K562 (cell line): ENCODE measurements at regions not wholly inside any gene's neighbourhood (a gene's known extent, or its start where the extent isn't known, plus 50 kb on each side); places are given as distances from the start of the nearest gene placed in this dataset.

Experiments
- ATAC-seq: fragments of 200-7000 bp; cut with Tn5 transposase; 3 replicates; pipeline ENCODE4 v1.9.1; 2020; ENCODE audit warnings: moderate library complexity
- BruUV-seq: library from RNA; stranded (reverse); fragments of 400-500 nt; replicated peaks from 2 replicates; lab custom pipeline; 2021; lab: Mats Ljungman, UMichigan
- CTCF ChIA-PET: fragments of 300-600 bp; formaldehyde crosslinking; extraction: SDS; loops from one replicate; lab custom pipeline; 2021; ENCODE audit warnings: low intra/inter-chr PET ratio; lab: Yijun Ruan, JAX
- POLR2A ChIA-PET: fragments of 300-600, 350-650 bp; sonication (Branson Sonifier 250); formaldehyde crosslinking; extraction: SDS; loops from one replicate; lab custom pipeline; 2021; ENCODE audit warnings: antibody characterized with exemption, inconsistent platforms; lab: Yijun Ruan, JAX
- DNase-seq, 4 experiments: peaks; one replicate each; pipeline versions ENCODE4 v3.0.0 to v3.0.0-alpha.2; 2011 to 2018; ENCODE audit warnings: low spot score in 3 of 4, mixed read lengths in 3 of 4; ENCODE audit errors: extremely low read depth in 1 of 4
- FAIRE-seq: peaks from 2 replicates; lab custom pipeline; 2011; peaks lifted over from hg19 to GRCh38; lab: Jason Lieb, UNC
- H2AFZ ChIP-seq: 2 replicates; pipeline ENCODE4 v1.6.0; 2011; ENCODE audit warnings: low read depth, low read length, control low read depth, inconsistent platforms
- H3K27ac ChIP-seq: fragments of 200-600 bp; 3 replicates; pipeline ENCODE4 v1.8.0; 2011; ENCODE audit warnings: low read depth, mild to moderate bottlenecking, control low read depth, inconsistent platforms, low read length, moderate library complexity, mixed read lengths; ENCODE audit errors: extremely low read depth
- H3K27me3 ChIP-seq, 2 experiments: fragments of 300-600 bp in 1 of 2; 2 replicates in 1 of 2; 3 replicates in 1 of 2; pipeline versions ENCODE4 v1.6.0 to v1.8.0; 2011; ENCODE audit warnings: inconsistent platforms in 2 of 2, low read length in 2 of 2, mild to moderate bottlenecking in 1 of 2, mixed read lengths in 1 of 2, moderate library complexity in 1 of 2; ENCODE audit not compliant: control insufficient read depth in 2 of 2, insufficient read depth in 2 of 2
- H3K36me3 ChIP-seq: fragments of 300-600 bp; 3 replicates; pipeline ENCODE4 v1.8.0; 2011; ENCODE audit warnings: mild to moderate bottlenecking, low read length, inconsistent platforms; ENCODE audit not compliant: control insufficient read depth, insufficient read depth
- H3K4me1 ChIP-seq, 2 experiments: fragments of 200-600 bp in 1 of 2; replicated peaks in 1 of 2; 2 replicates in 1 of 2; 3 replicates in 1 of 2; pipeline versions ENCODE4 v1.5.1 to v1.8.0; 2011; ENCODE audit warnings: inconsistent platforms in 2 of 2, low read length in 2 of 2, mild to moderate bottlenecking in 1 of 2, mixed read lengths in 1 of 2, moderate library complexity in 1 of 2; ENCODE audit not compliant: control insufficient read depth in 2 of 2, insufficient read depth in 2 of 2
- H3K4me2 ChIP-seq: 2 replicates; pipeline ENCODE4 v1.6.1; 2011; ENCODE audit warnings: low read length, control low read depth, inconsistent platforms, mixed read lengths; ENCODE audit not compliant: insufficient read depth
- H3K4me3 ChIP-seq: fragments of 200-600 bp; sonication (generic), shearing (Covaris generic); 2 replicates; pipeline ENCODE4 v1.5.1; 2016; ENCODE audit warnings: control low read depth, inconsistent platforms
- H3K79me2 ChIP-seq: fragments of 200-600 bp; 3 replicates; pipeline ENCODE4 v1.8.0; 2011; ENCODE audit warnings: low read length, inconsistent platforms; ENCODE audit not compliant: control insufficient read depth, insufficient read depth
- H3K9ac ChIP-seq, 2 experiments: 2 replicates each; pipeline versions ENCODE4 v1.6.0 to v1.6.1; 2011; ENCODE audit warnings: low read depth in 2 of 2, low read length in 2 of 2, control low read depth in 1 of 2, inconsistent platforms in 1 of 2, mild to moderate bottlenecking in 1 of 2, mixed read lengths in 1 of 2; ENCODE audit not compliant: insufficient read depth in 1 of 2
- H3K9me1 ChIP-seq: one replicate; pipeline ENCODE4 v1.6.0; 2011; ENCODE audit warnings: inconsistent platforms, mild to moderate bottlenecking, low read length, moderate library complexity; ENCODE audit not compliant: control insufficient read depth, insufficient read depth
- H3K9me3 ChIP-seq: replicated peaks from 2 replicates; pipeline ENCODE4 v1.5.1; 2011; ENCODE audit warnings: low read depth, low read length, inconsistent platforms; ENCODE audit not compliant: control insufficient read depth, insufficient read depth
- H4K20me1 ChIP-seq: replicated peaks from 2 replicates; pipeline ENCODE4 v1.6.1; 2011; ENCODE audit warnings: low read length, inconsistent platforms, mixed read lengths; ENCODE audit not compliant: control insufficient read depth, insufficient read depth
- BRCA1 ChIP-seq, 2 experiments: fragments of 450-650 bp in 1 of 2; sonication (generic) in 1 of 2; formaldehyde crosslinking in 1 of 2; IDR thresholded peaks; 2 replicates each; pipeline versions ENCODE4 v1.5.0 to v1.6.1; 2017 to 2020; ENCODE audit warnings: mild to moderate bottlenecking in 1 of 2, missing genetic modification reagents in 1 of 2
- MTA3 ChIP-seq: fragments of 450-650 bp; formaldehyde crosslinking; IDR thresholded peaks from 2 replicates; pipeline ENCODE4 v1.6.1; 2017; ENCODE audit warnings: mild to moderate bottlenecking, borderline replicate concordance
- PREB ChIP-seq: sonication (generic); formaldehyde crosslinking; IDR thresholded peaks from 2 replicates; pipeline ENCODE4 v1.8.1; 2023; ENCODE audit warnings: mild to moderate bottlenecking, missing genetic modification reagents
- SIN3B ChIP-seq: fragments of 450-650 bp; IDR thresholded peaks from 2 replicates; pipeline ENCODE4 v1.6.1; 2017; ENCODE audit warnings: low read depth, mild to moderate bottlenecking, moderate library complexity
- ZNF77 ChIP-seq: fragments of 250-450 bp; sonication (Bioruptor Pico); IDR thresholded peaks from 2 replicates; pipeline ENCODE4 v1.5.0; 2020
- WGBS: fragments of 100-300 bp; shearing (Covaris generic); methylation state at CpG from one replicate; pipeline ENCODE4 v1.1.6; 2016; ENCODE audit warnings: low coverage, mixed read lengths; ENCODE audit not compliant: insufficient coverage; ENCODE audit errors: missing lambda C conversion rate; 5-methylcytosine and 5-hydroxymethylcytosine counted together
- in situ Hi-C: fragments of 300-500 bp; cut with MboI; formaldehyde crosslinking; loops from 4 replicates; pipeline ENCODE4 v1.15.0; 2018; ENCODE audit warnings: inconsistent platforms, mixed read lengths
- intact Hi-C: fragments of 100-400 bp; cut with micrococcal nuclease; formaldehyde crosslinking; loops from 2 replicates; pipeline ENCODE4 v1.14.2; 2022

- ChIA-PET POLR2A (interaction anchor here (0.7 to 1.1 kb wide), 2 partner anchors 9 to 18 kb away, joined by 3 to 4 read pairs; no protein-coding TSS in a partner anchor), CTCF (no interaction called here)
- Histone ChIP-seq H3K4me2 (no peak overlapping the region), H3K9me3 (no peaks in the 10 kb centered on the region), H3K4me3 (no peak overlapping the region), H3K36me3 (no peaks in the 10 kb centered on the region), H4K20me1 (no peaks in the 10 kb centered on the region), H3K27ac (no peak overlapping the region), H3K9me1 (no peaks in the 10 kb centered on the region), H3K27me3 (no peaks in the 10 kb centered on the region; a peak in 1 of 5 replicates), H3K4me1 (peaks cover 7 to 14% of the 10 kb centered on the region in 2 experiments; a peak in 3 of 5 replicates)
- no TSS peak for BruUV-seq
- intact Hi-C loops = no loop called here
- 20% methylated on average over 13 of the region's 13 CpGs for WGBS
- DNase-seq = no peak
- ATAC-seq = no peak
- no peak for FAIRE-seq
- no peak for TF ChIP-seq SIN3B
- no peak for TF ChIP-seq PREB (CRISPR knock-in tag)
- no peak for TF ChIP-seq ZNF77 (CRISPR knock-in tag)
- TF ChIP-seq BRCA1 (IDR thresholded peaks at IDR 0.05) = no peak
- TF ChIP-seq BRCA1 (CRISPR knock-in tag; IDR thresholded peaks at IDR 0.05) = no peak
- no peak for TF ChIP-seq MTA3
- TF ChIP-seq, all 486 proteins: peak for 0
- H3K79me2 ChIP-seq = no peaks in the 10 kb centered on the region
- no peak overlapping the region for H3K9ac ChIP-seq
- no peak overlapping the region for H2AFZ ChIP-seq
- in situ Hi-C loops = no loop called here
Observed at GRCh38 chr19:28402701-28403290, 810.2 kb downstream of the UQCRFS1 start.
